GM12892 (cell line): ENCODE measurements at regions not wholly inside any gene's neighbourhood (a gene's known extent, or its start where the extent isn't known, plus 50 kb on each side); places are given as distances from the start of the nearest gene placed in this dataset.

Experiments used
- POLR2A ChIP-seq: IDR thresholded peaks from 2 replicates; pipeline ENCODE4 v1.6.1; 2011; ENCODE audit warnings: low read depth, low read length, control low read depth
- POLR2AphosphoS5 ChIP-seq: IDR thresholded peaks from 2 replicates; pipeline ENCODE4 v1.6.1; 2011; ENCODE audit warnings: low read depth, low read length, control low read depth
- TAF1 ChIP-seq: IDR thresholded peaks from 2 replicates; pipeline ENCODE4 v1.6.1; 2011; ENCODE audit warnings: low read depth, mild to moderate bottlenecking, control low read depth, low read length, borderline replicate concordance

GRCh38 chr4:10184041-10184440 lies 67.4 kb upstream of the WDR1 start:
- no peak for TF ChIP-seq POLR2A
- no peak for TF ChIP-seq POLR2AphosphoS5
- no peak for TF ChIP-seq TAF1
